Smooth muscle cell of the brain vasculature (primary cell): ENCODE measurements at regions not wholly inside any gene's neighbourhood (a gene's known extent, or its start where the extent isn't known, plus 50 kb on each side); places are given as distances from the start of the nearest gene placed in this dataset.
"Not testable (repeated sequence)": the region's sequence is repeated elsewhere in the genome, so short reads cannot be mapped to it uniquely, and the experiment has no call there.

Experiments
- DNase-seq: peaks from one replicate; pipeline ENCODE4 v3.0.0-alpha.2; 2012; ENCODE audit warnings: low read depth, low spot score

GRCh38 chr10:131531265-131532190 lies 220.0 kb upstream of the TCERG1L start:
- DNase-seq, result no peak

- no peak for DNase-seq
These were observed 220.8 kb upstream of the TCERG1L start for GRCh38 chr10:131532291-131532690.

GRCh38 chr10:131532745-131533341 lies 221.3 kb upstream of the TCERG1L start:
- no peak for DNase-seq

- no peak for DNase-seq
These were observed 222.5 kb upstream of the TCERG1L start for GRCh38 chr10:131533846-131534526.

GRCh38 chr10:131534836-131535235 lies 223.3 kb upstream of the TCERG1L start:
- no peak for DNase-seq

- no peak for DNase-seq
These were observed 225.2 kb upstream of the TCERG1L start for GRCh38 chr10:131536676-131537075.

GRCh38 chr10:131537281-131537680 lies 225.8 kb upstream of the TCERG1L start:
- no peak for DNase-seq

- DNase-seq, result no peak
These were observed 233.0 kb upstream of the TCERG1L start for GRCh38 chr10:131544495-131544894.

- no peak for DNase-seq
These were observed 234.7 kb upstream of the TCERG1L start for GRCh38 chr10:131546086-131546810.

GRCh38 chr10:131547129-131547799 lies 235.7 kb upstream of the TCERG1L start:
- no peak for DNase-seq

- no peak for DNase-seq
These were observed 236.7 kb upstream of the TCERG1L start for GRCh38 chr10:131548176-131548575.

- DNase-seq, result no peak
These were observed 237.6 kb upstream of the TCERG1L start for GRCh38 chr10:131549116-131549515.

GRCh38 chr10:131553121-131553520 lies 241.6 kb upstream of the TCERG1L start:
- DNase-seq, result no peak

GRCh38 chr10:131553581-131553980 lies 242.1 kb upstream of the TCERG1L start:
- no peak for DNase-seq

GRCh38 chr10:131554821-131555220 lies 243.3 kb upstream of the TCERG1L start:
- DNase-seq, result no peak

GRCh38 chr10:131555406-131555805 lies 243.9 kb upstream of the TCERG1L start:
- no peak for DNase-seq

GRCh38 chr10:131556061-131556896 lies 244.8 kb upstream of the TCERG1L start:
- DNase-seq, result no peak

GRCh38 chr10:131556897-131557495 lies 245.5 kb upstream of the TCERG1L start:
- no peak for DNase-seq

GRCh38 chr10:131557956-131558355 lies 246.4 kb upstream of the TCERG1L start:
- not testable (repeated sequence) for DNase-seq

- DNase-seq, result no peak
These were observed 248.0 kb upstream of the TCERG1L start for GRCh38 chr10:131559450-131559911.
